K562 (cell line): ENCODE measurements at regions not wholly inside any gene's neighbourhood (a gene's known extent, or its start where the extent isn't known, plus 50 kb on each side); places are given as distances from the start of the nearest gene placed in this dataset.

Experiments used
- ATAC-seq: fragments of 200-7000 bp; cut with Tn5 transposase; 3 replicates; pipeline ENCODE4 v1.9.1; 2020; ENCODE audit warnings: moderate library complexity
- BruUV-seq: library from RNA; stranded (reverse); fragments of 400-500 nt; replicated peaks from 2 replicates; lab custom pipeline; 2021; lab: Mats Ljungman, UMichigan
- CTCF ChIA-PET: fragments of 300-600 bp; formaldehyde crosslinking; extraction: SDS; loops from one replicate; lab custom pipeline; 2021; ENCODE audit warnings: low intra/inter-chr PET ratio; lab: Yijun Ruan, JAX
- POLR2A ChIA-PET: fragments of 300-600, 350-650 bp; sonication (Branson Sonifier 250); formaldehyde crosslinking; extraction: SDS; loops from one replicate; lab custom pipeline; 2021; ENCODE audit warnings: antibody characterized with exemption, inconsistent platforms; lab: Yijun Ruan, JAX
- DNase-seq, 4 experiments: peaks; one replicate each; pipeline versions ENCODE4 v3.0.0 to v3.0.0-alpha.2; 2011 to 2018; ENCODE audit warnings: low spot score in 3 of 4, mixed read lengths in 3 of 4; ENCODE audit errors: extremely low read depth in 1 of 4
- FAIRE-seq: peaks from 2 replicates; lab custom pipeline; 2011; peaks lifted over from hg19 to GRCh38; lab: Jason Lieb, UNC
- H2AFZ ChIP-seq: 2 replicates; pipeline ENCODE4 v1.6.0; 2011; ENCODE audit warnings: low read depth, low read length, control low read depth, inconsistent platforms
- H3K27ac ChIP-seq: fragments of 200-600 bp; 3 replicates; pipeline ENCODE4 v1.8.0; 2011; ENCODE audit warnings: low read depth, mild to moderate bottlenecking, control low read depth, inconsistent platforms, low read length, moderate library complexity, mixed read lengths; ENCODE audit errors: extremely low read depth
- H3K27me3 ChIP-seq, 2 experiments: fragments of 300-600 bp in 1 of 2; 2 replicates in 1 of 2; 3 replicates in 1 of 2; pipeline versions ENCODE4 v1.6.0 to v1.8.0; 2011; ENCODE audit warnings: inconsistent platforms in 2 of 2, low read length in 2 of 2, mild to moderate bottlenecking in 1 of 2, mixed read lengths in 1 of 2, moderate library complexity in 1 of 2; ENCODE audit not compliant: control insufficient read depth in 2 of 2, insufficient read depth in 2 of 2
- H3K36me3 ChIP-seq: fragments of 300-600 bp; 3 replicates; pipeline ENCODE4 v1.8.0; 2011; ENCODE audit warnings: mild to moderate bottlenecking, low read length, inconsistent platforms; ENCODE audit not compliant: control insufficient read depth, insufficient read depth
- H3K4me1 ChIP-seq, 2 experiments: fragments of 200-600 bp in 1 of 2; replicated peaks in 1 of 2; 2 replicates in 1 of 2; 3 replicates in 1 of 2; pipeline versions ENCODE4 v1.5.1 to v1.8.0; 2011; ENCODE audit warnings: inconsistent platforms in 2 of 2, low read length in 2 of 2, mild to moderate bottlenecking in 1 of 2, mixed read lengths in 1 of 2, moderate library complexity in 1 of 2; ENCODE audit not compliant: control insufficient read depth in 2 of 2, insufficient read depth in 2 of 2
- H3K4me2 ChIP-seq: 2 replicates; pipeline ENCODE4 v1.6.1; 2011; ENCODE audit warnings: low read length, control low read depth, inconsistent platforms, mixed read lengths; ENCODE audit not compliant: insufficient read depth
- H3K4me3 ChIP-seq: fragments of 200-600 bp; sonication (generic), shearing (Covaris generic); 2 replicates; pipeline ENCODE4 v1.5.1; 2016; ENCODE audit warnings: control low read depth, inconsistent platforms
- H3K79me2 ChIP-seq: fragments of 200-600 bp; 3 replicates; pipeline ENCODE4 v1.8.0; 2011; ENCODE audit warnings: low read length, inconsistent platforms; ENCODE audit not compliant: control insufficient read depth, insufficient read depth
- H3K9ac ChIP-seq, 2 experiments: 2 replicates each; pipeline versions ENCODE4 v1.6.0 to v1.6.1; 2011; ENCODE audit warnings: low read depth in 2 of 2, low read length in 2 of 2, control low read depth in 1 of 2, inconsistent platforms in 1 of 2, mild to moderate bottlenecking in 1 of 2, mixed read lengths in 1 of 2; ENCODE audit not compliant: insufficient read depth in 1 of 2
- H3K9me1 ChIP-seq: one replicate; pipeline ENCODE4 v1.6.0; 2011; ENCODE audit warnings: inconsistent platforms, mild to moderate bottlenecking, low read length, moderate library complexity; ENCODE audit not compliant: control insufficient read depth, insufficient read depth
- H3K9me3 ChIP-seq: replicated peaks from 2 replicates; pipeline ENCODE4 v1.5.1; 2011; ENCODE audit warnings: low read depth, low read length, inconsistent platforms; ENCODE audit not compliant: control insufficient read depth, insufficient read depth
- H4K20me1 ChIP-seq: replicated peaks from 2 replicates; pipeline ENCODE4 v1.6.1; 2011; ENCODE audit warnings: low read length, inconsistent platforms, mixed read lengths; ENCODE audit not compliant: control insufficient read depth, insufficient read depth
- CBFB ChIP-seq: sonication (generic); formaldehyde crosslinking; IDR thresholded peaks from 2 replicates; pipeline ENCODE4 v1.4.0; 2020; ENCODE audit warnings: mild to moderate bottlenecking, missing genetic modification reagents
- CHD1 ChIP-seq: fragments of 200-600 bp; sonication (generic); IDR thresholded peaks from one replicate; pipeline ENCODE4 v1.6.1; 2012; ENCODE audit warnings: mild to moderate bottlenecking, moderate library complexity, low read length, inconsistent platforms
- FOXA3 ChIP-seq, 2 experiments: fragments of 450-650 bp in 1 of 2; sonication (generic) in 1 of 2; formaldehyde crosslinking; IDR thresholded peaks in 1 of 2; conservative IDR thresholded peaks in 1 of 2; 2 replicates each; pipeline versions ENCODE4 v1.4.0 to v1.8.0; 2020 to 2022; ENCODE audit warnings: mild to moderate bottlenecking in 2 of 2, missing genetic modification reagents in 1 of 2
- FOXK1 ChIP-seq: sonication (generic); formaldehyde crosslinking; IDR thresholded peaks from 2 replicates; pipeline ENCODE4 v1.8.0; 2022; ENCODE audit warnings: missing genetic modification reagents, mild to moderate bottlenecking, borderline replicate concordance
- MCM7 ChIP-seq, 2 experiments: fragments of 450-650 bp; IDR thresholded peaks; 2 replicates each; pipeline ENCODE4 v1.6.1; 2016 to 2018
- PHF20 ChIP-seq: fragments of 450-650 bp; IDR thresholded peaks from 2 replicates; pipeline ENCODE4 v1.6.1; 2018; ENCODE audit not compliant: partially characterized antibody
- PHF21A ChIP-seq: fragments of 450-650 bp; IDR thresholded peaks from 2 replicates; pipeline ENCODE4 v1.6.1; 2017; ENCODE audit warnings: low read depth, borderline replicate concordance
- PHTF2 ChIP-seq: fragments of 250-450 bp; sonication (Bioruptor Pico); IDR thresholded peaks from 2 replicates; pipeline ENCODE4 v1.5.0; 2021; ENCODE audit warnings: mild to moderate bottlenecking
- SAFB2 ChIP-seq: fragments of 200-400 bp; formaldehyde crosslinking; IDR thresholded peaks from 2 replicates; pipeline ENCODE4 v1.6.1; 2018; ENCODE audit warnings: borderline replicate concordance, low read length, low read depth, moderate library complexity; ENCODE audit not compliant: severe bottlenecking
- SMARCC2 ChIP-seq: fragments of 450-650 bp; IDR thresholded peaks from 2 replicates; pipeline ENCODE4 v1.6.1; 2017; ENCODE audit warnings: antibody characterized with exemption, moderate library complexity, mild to moderate bottlenecking, low read depth
- SNIP1 ChIP-seq: fragments of 450-650 bp; IDR thresholded peaks from 2 replicates; pipeline ENCODE4 v1.7.1; 2017; ENCODE audit warnings: low read depth, mild to moderate bottlenecking
- STAT5B ChIP-seq: fragments of 250-450 bp; sonication (Bioruptor Pico); IDR thresholded peaks from 2 replicates; pipeline ENCODE4 v1.8.0; 2021; ENCODE audit warnings: mild to moderate bottlenecking, inconsistent platforms
- TSC22D4 ChIP-seq: fragments of 450-650 bp; IDR thresholded peaks from 2 replicates; pipeline ENCODE4 v1.6.1; 2016; ENCODE audit warnings: missing genetic modification characterization, missing biosample characterization, control low read depth
- XRCC5 ChIP-seq: fragments of 200-400 bp; formaldehyde crosslinking; IDR thresholded peaks from 2 replicates; pipeline ENCODE4 v1.6.1; 2017; ENCODE audit warnings: low read depth, mild to moderate bottlenecking, low read length
- ZBTB8A ChIP-seq: fragments of 450-650 bp; IDR thresholded peaks from 2 replicates; pipeline ENCODE4 v1.6.1; 2018; ENCODE audit warnings: mild to moderate bottlenecking, moderate library complexity; ENCODE audit not compliant: partially characterized antibody
- ZC3H8 ChIP-seq: fragments of 450-650 bp; IDR thresholded peaks from 2 replicates; pipeline ENCODE4 v1.6.1; 2017
- ZKSCAN3 ChIP-seq: fragments of 250-450 bp; sonication (Bioruptor Pico); IDR thresholded peaks from 2 replicates; pipeline ENCODE4 v1.4.0; 2020
- ZNF121 ChIP-seq: sonication (generic); formaldehyde crosslinking; conservative IDR thresholded peaks from 2 replicates; pipeline ENCODE4 v1.8.0; 2022; ENCODE audit warnings: missing genetic modification reagents
- ZNF263 ChIP-seq: sonication (generic); formaldehyde crosslinking; IDR thresholded peaks from 2 replicates; pipeline ENCODE4 v1.8.0; 2022; ENCODE audit warnings: mild to moderate bottlenecking, missing genetic modification reagents, borderline replicate concordance
- ZNF311 ChIP-seq: fragments of 250-450 bp; sonication (Bioruptor Pico); IDR thresholded peaks from 2 replicates; pipeline ENCODE4 v1.4.0; 2020; ENCODE audit warnings: mild to moderate bottlenecking, moderate library complexity
- WGBS: fragments of 100-300 bp; shearing (Covaris generic); methylation state at CpG from one replicate; pipeline ENCODE4 v1.1.6; 2016; ENCODE audit warnings: low coverage, mixed read lengths; ENCODE audit not compliant: insufficient coverage; ENCODE audit errors: missing lambda C conversion rate; 5-methylcytosine and 5-hydroxymethylcytosine counted together
- in situ Hi-C: fragments of 300-500 bp; cut with MboI; formaldehyde crosslinking; loops from 4 replicates; pipeline ENCODE4 v1.15.0; 2018; ENCODE audit warnings: inconsistent platforms, mixed read lengths
- intact Hi-C: fragments of 100-400 bp; cut with micrococcal nuclease; formaldehyde crosslinking; loops from 2 replicates; pipeline ENCODE4 v1.14.2; 2022
- TF ChIP-seq, protein P1 (sequence below): fragments of 450-650 bp; IDR thresholded peaks from 2 replicates; pipeline ENCODE4 v1.6.1; 2016; ENCODE audit warnings: antibody characterized with exemption

DNA sequence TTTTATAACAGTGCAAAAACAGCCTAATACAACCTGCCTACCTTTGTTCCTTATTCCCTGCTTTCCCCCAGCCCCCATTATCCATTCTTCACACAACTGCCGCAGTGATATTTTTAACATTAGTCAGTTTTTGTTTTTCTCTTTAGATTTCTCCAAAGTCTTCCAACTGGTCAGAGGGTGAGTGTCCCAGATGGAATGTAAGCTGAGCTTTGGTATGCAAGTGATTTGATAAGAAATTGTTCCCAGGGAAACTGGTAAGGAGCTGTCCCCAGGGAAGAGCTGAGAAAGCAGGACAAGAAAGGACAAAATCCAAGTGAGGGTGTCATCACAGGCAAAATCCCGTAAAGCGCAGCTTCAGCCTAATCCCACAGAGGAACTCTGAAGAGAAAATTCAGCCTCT, 475.5 kb upstream of the ADGRL3 start:
- in situ Hi-C loops (no loop called here), intact Hi-C loops (no loop called here)
- no TSS peak for BruUV-seq
- no peaks in the 10 kb centered on the region for H3K9me3 ChIP-seq
- 2% methylated on average over 3 of the region's 3 CpGs for WGBS
- no peaks in the 10 kb centered on the region for H3K27me3 ChIP-seq
- no peak overlapping the region for H3K27ac ChIP-seq
- no peak for DNase-seq
- H3K9me1 ChIP-seq: no peaks in the 10 kb centered on the region
- ATAC-seq: no peak
- no peak overlapping the region for H3K9ac ChIP-seq
- no peak for FAIRE-seq
- no peaks in the 10 kb centered on the region for H4K20me1 ChIP-seq
- no peaks in the 10 kb centered on the region for H3K36me3 ChIP-seq
- no peak overlapping the region for H2AFZ ChIP-seq
- no peak overlapping the region for H3K4me2 ChIP-seq
- POLR2A ChIA-PET: no interaction called here
- H3K79me2 ChIP-seq: no peaks in the 10 kb centered on the region
- no peak for TF ChIP-seq SNIP1
- TF ChIP-seq SAFB2: no peak
- no peak for TF ChIP-seq MCM7 (IDR thresholded peaks at IDR 0.05)
- TF ChIP-seq PHTF2 (CRISPR knock-in tag): no peak
- TF ChIP-seq ZNF263 (CRISPR knock-in tag): no peak
- TF ChIP-seq SMARCC2: no peak
- TF ChIP-seq, all 486 proteins: peak for 0
- H3K4me3 ChIP-seq: no peak overlapping the region
- no peaks in the 10 kb centered on the region for H3K4me1 ChIP-seq
- CTCF ChIA-PET: no interaction called here

DNA sequence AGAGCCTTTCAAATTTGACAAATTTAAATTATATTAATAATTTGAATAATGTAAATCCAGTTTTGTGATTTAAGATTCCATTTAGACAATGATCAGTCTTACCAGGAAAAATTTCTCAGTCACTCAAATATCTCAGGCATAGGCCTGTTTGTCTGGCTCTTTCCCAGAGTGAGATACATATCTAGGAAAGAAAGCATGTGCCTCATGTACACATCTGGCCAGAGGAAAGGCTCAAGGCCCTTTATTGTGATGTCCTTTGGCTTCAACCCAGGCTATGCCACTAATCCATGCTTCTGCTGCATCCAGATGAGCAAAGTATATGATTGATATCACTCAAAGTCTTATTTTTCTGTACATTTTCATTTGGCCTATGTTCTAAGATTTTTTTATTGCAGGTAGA, 473.3 kb upstream of the ADGRL3 start:
- DNase-seq: no peak
- Histone ChIP-seq H3K9me1 (no peaks in the 10 kb centered on the region), H4K20me1 (no peaks in the 10 kb centered on the region), H3K27ac (no peak overlapping the region), H3K9me3 (no peaks in the 10 kb centered on the region), H3K79me2 (no peaks in the 10 kb centered on the region), H3K36me3 (no peaks in the 10 kb centered on the region), H3K4me2 (no peak overlapping the region), H2AFZ (no peak overlapping the region), H3K9ac (no peak overlapping the region), H3K27me3 (no peaks in the 10 kb centered on the region), H3K4me1 (no peaks in the 10 kb centered on the region), H3K4me3 (no peak overlapping the region)
- in situ Hi-C loops (no loop called here), intact Hi-C loops (no loop called here)
- ChIA-PET POLR2A (no interaction called here), CTCF (no interaction called here)
- no peak for ATAC-seq
- no TSS peak for BruUV-seq
- no peak for FAIRE-seq
- TF ChIP-seq PHF20 (no peak), STAT5B (CRISPR knock-in tag) (no peak), CHD1 (no peak), FOXK1 (CRISPR knock-in tag) (no peak), TSC22D4 (tag) (no peak), ZC3H8 (no peak), ZKSCAN3 (CRISPR knock-in tag) (no peak), CBFB (no peak), PHF21A (no peak), FOXA3 (CRISPR knock-in tag; conservative IDR thresholded peaks at IDR 0.05 in 1 of 2, IDR thresholded peaks at IDR 0.05 in 1 of 2) (no peak), XRCC5 (no peak), ZBTB8A (no peak), ZNF311 (CRISPR knock-in tag) (no peak), ZNF121 (CRISPR knock-in tag) (no peak)
- TF ChIP-seq, protein P1, sequence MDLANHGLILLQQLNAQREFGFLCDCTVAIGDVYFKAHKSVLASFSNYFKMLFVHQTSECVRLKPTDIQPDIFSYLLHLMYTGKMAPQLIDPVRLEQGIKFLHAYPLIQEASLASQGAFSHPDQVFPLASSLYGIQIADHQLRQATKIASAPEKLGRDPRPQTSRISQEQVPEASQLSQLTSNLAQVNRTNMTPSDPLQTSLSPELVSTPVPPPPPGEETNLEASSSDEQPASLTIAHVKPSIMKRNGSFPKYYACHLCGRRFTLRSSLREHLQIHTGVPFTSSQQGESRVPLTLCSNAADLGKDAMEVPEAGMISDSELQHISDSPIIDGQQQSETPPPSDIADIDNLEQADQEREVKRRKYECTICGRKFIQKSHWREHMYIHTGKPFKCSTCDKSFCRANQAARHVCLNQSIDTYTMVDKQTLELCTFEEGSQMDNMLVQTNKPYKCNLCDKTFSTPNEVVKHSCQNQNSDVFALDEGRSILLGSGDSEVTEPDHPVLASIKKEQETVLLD: no peak
